ENCODE measurements at regions not wholly inside any gene's neighbourhood (a gene's known extent, or its start where the extent isn't known, plus 50 kb on each side); places are given as distances from the start of the nearest gene placed in this dataset.
"Not testable (repeated sequence)": the region's sequence is repeated elsewhere in the genome, so short reads cannot be mapped to it uniquely, and the experiment has no call there.

DNA sequence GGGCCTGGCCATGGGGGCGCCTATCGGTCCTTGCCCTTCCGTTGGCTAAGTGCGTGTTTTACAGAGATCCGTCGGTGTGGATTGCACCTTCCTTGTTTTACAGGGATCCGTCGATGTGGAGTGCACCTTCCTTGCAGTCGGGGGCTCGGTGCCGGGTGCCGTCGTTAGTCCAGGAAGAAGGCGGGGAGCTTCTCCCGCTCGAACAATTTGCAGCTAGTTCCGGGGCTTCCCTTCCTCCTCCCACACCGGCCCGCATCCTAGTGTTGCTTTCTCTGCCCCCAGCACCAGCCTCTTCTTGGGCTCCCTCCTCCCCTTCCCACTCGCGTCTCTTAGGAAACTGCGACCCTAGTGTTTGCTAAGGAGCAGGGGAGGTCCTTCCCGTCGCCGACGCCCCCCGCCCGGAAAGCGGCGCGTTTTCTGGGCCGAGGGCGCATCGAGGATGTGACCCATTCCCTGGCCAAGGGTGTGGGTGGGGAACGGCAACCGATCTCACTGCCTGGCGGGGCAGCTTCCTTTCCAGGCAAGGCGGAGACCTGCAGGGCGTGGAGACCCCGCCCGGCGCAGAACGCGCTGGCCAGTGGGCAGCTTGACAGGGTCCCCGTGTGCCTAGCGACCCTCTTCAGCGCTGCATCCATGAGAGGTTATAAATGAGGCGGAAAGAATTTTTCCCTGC is 75.7 kb upstream of the ZNF91 start:
- 20% methylated on average over 31 of the region's 48 CpGs for WGBS (ENCODE audit: insufficient coverage)
- Histone ChIP-seq H3K4me3 (ENCODE audit: control insufficient read depth in 1 of 2, extremely low read depth in 1 of 2, low read length in 1 of 2) (no peak overlapping the region), H3K36me3 (ENCODE audit: control insufficient read depth in 2 of 2, extremely low read depth in 1 of 2, insufficient read depth in 1 of 2, low read length in 1 of 2) (no peaks in the 10 kb centered on the region), H3K9me3 (peaks cover 4% of the 10 kb centered on the region), H3K27me3 (replicated peaks in 1 of 2; ENCODE audit: control insufficient read depth in 2 of 2, extremely low read depth in 1 of 2, insufficient read depth in 2 of 2, low read length in 1 of 2) (peaks cover 0 to 22% of the 10 kb centered on the region in 2 experiments), H3K4me1 (ENCODE audit: control insufficient read depth in 1 of 2, extremely low read depth in 1 of 2, insufficient read depth in 2 of 2, low read length in 2 of 2) (no peaks in the 10 kb centered on the region), H3K27ac (ENCODE audit: low read length) (no peak overlapping the region)
- Mint-ChIP-seq H3K36me3 (no peaks in the 10 kb centered on the region), H3K4me3 (no peak overlapping the region), H3K4me1 (no peaks in the 10 kb centered on the region), H3K9me3 (peaks cover 17 to 36% (median 21%) of the 10 kb centered on the region in 3 donors), H3K27ac (no peak overlapping the region), H3K27me3 (peaks cover 14 to 55% of the 10 kb centered on the region in 2 donors)
- ChIA-PET POLR2A (no interaction called here), CTCF (no interaction called here)
- ATAC-seq (replicated peaks in 1 of 4) (no peak), DNase-seq (no peak)

DNA sequence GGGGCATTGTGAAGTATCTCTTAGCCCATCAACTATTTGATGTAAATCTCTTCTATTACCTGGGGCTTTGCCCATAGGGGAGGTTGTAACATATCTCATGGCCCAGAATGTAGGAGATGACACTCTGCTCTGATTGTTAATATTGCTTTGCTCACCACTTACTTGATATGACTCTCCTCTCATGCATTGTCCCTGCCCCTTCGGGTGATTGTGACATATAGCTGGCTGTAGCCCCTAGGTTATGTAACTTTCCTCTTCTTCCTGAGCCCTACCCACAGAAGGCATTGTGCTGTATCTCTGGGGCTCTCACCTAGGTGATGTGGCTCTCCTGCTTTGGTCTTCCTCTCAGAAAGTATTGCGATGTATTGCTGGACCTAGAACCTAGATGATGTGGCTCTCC is 69.1 kb upstream of the ZNF91 start:
- POLR2A ChIA-PET; CTCF ChIA-PET; H3K4me3 ChIP-seq (ENCODE audit: control insufficient read depth in 1 of 2, extremely low read depth in 1 of 2, low read length in 1 of 2); H3K36me3 ChIP-seq (ENCODE audit: control insufficient read depth in 2 of 2, extremely low read depth in 1 of 2, insufficient read depth in 1 of 2, low read length in 1 of 2); H3K27ac Mint-ChIP-seq; H3K4me1 ChIP-seq (ENCODE audit: control insufficient read depth in 1 of 2, extremely low read depth in 1 of 2, insufficient read depth in 2 of 2, low read length in 2 of 2); ATAC-seq (replicated peaks in 1 of 4); H3K9me3 ChIP-seq; H3K27me3 ChIP-seq (replicated peaks in 1 of 2; ENCODE audit: control insufficient read depth in 2 of 2, extremely low read depth in 1 of 2, insufficient read depth in 2 of 2, low read length in 1 of 2); H3K4me3 Mint-ChIP-seq; H3K36me3 Mint-ChIP-seq; H3K4me1 Mint-ChIP-seq; DNase-seq; H3K27ac ChIP-seq (ENCODE audit: low read length); H3K27me3 Mint-ChIP-seq: not testable (repeated sequence)
- H3K9me3 Mint-ChIP-seq, result peaks cover 11 to 66% (median 16%) of the 10 kb centered on the region in 3 donors
- WGBS (ENCODE audit: insufficient coverage), result 100% methylated on average over 1 of the region's 2 CpGs

DNA sequence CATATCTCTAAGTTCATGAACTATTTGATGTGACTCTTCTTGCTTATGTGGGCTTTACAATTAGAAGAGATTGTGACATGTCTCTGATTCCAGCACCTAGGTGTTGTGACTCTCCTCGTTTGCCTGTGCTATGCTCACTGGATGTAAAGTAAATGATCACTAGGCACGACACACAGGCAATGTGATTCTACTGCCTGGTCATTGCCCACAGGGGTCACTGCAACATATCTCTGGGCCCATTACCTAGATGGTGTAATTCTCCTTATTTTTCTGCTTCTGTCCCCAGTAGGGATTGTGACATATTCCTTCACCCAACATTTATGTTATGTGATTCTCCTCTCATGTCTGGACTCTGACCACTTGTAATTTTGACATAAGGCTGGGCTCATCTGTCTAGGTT is 65.8 kb upstream of the ZNF91 start:
- Histone ChIP-seq H3K4me1 (ENCODE audit: control insufficient read depth in 1 of 2, extremely low read depth in 1 of 2, insufficient read depth in 2 of 2, low read length in 2 of 2) (no peaks in the 10 kb centered on the region), H3K9me3 (peaks cover 4% of the 10 kb centered on the region), H3K27me3 (replicated peaks in 1 of 2; ENCODE audit: control insufficient read depth in 2 of 2, extremely low read depth in 1 of 2, insufficient read depth in 2 of 2, low read length in 1 of 2) (no peaks in the 10 kb centered on the region), H3K36me3 (ENCODE audit: control insufficient read depth in 2 of 2, extremely low read depth in 1 of 2, insufficient read depth in 1 of 2, low read length in 1 of 2) (no peaks in the 10 kb centered on the region), H3K4me3 (ENCODE audit: control insufficient read depth in 1 of 2, extremely low read depth in 1 of 2, low read length in 1 of 2) (no peak overlapping the region), H3K27ac (ENCODE audit: low read length) (no peak overlapping the region)
- no peak overlapping the region for H3K27ac Mint-ChIP-seq
- CTCF ChIA-PET, result no interaction called here
- ATAC-seq (replicated peaks in 1 of 4) (no peak), DNase-seq (no peak)
- no peaks in the 10 kb centered on the region for H3K36me3 Mint-ChIP-seq
- POLR2A ChIA-PET, result no interaction called here
- H3K27me3 Mint-ChIP-seq, result no peaks in the 10 kb centered on the region
- H3K4me3 Mint-ChIP-seq, result no peak overlapping the region
- H3K9me3 Mint-ChIP-seq, result peaks cover 24 to 54% (median 25%) of the 10 kb centered on the region in 3 donors
- no peaks in the 10 kb centered on the region for H3K4me1 Mint-ChIP-seq
- 52% methylated on average over 2 of the region's 2 CpGs for WGBS (ENCODE audit: insufficient coverage)

DNA sequence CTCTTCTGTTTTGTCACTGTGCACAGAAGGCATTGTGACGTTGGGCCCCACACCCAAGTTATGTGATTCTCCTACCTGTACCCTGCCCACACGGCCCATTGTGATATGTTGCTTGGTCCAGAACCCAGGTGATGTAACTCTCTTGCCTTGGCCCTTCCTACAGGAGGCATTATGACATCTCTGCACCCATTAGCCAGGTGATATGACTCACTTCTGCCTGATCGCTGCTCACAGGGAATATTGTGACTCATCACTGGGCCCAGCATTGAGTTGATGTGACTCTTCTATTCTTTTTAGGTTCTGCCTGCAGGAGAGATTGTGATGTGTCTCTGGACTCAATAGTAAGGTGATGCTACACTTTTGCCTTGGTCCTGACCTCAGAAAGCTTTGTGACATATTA is 65.4 kb upstream of the ZNF91 start:
- 77% methylated on average over 2 of the region's 3 CpGs for WGBS (ENCODE audit: insufficient coverage)
- no peaks in the 10 kb centered on the region for H3K36me3 Mint-ChIP-seq
- ATAC-seq (replicated peaks in 1 of 4), result no peak
- Histone ChIP-seq H3K4me1 (ENCODE audit: control insufficient read depth in 1 of 2, extremely low read depth in 1 of 2, insufficient read depth in 2 of 2, low read length in 2 of 2) (no peaks in the 10 kb centered on the region), H3K4me3 (ENCODE audit: control insufficient read depth in 1 of 2, extremely low read depth in 1 of 2, low read length in 1 of 2) (no peak overlapping the region), H3K9me3 (peaks cover 4% of the 10 kb centered on the region), H3K36me3 (ENCODE audit: control insufficient read depth in 2 of 2, extremely low read depth in 1 of 2, insufficient read depth in 1 of 2, low read length in 1 of 2) (no peaks in the 10 kb centered on the region), H3K27me3 (replicated peaks in 1 of 2; ENCODE audit: control insufficient read depth in 2 of 2, extremely low read depth in 1 of 2, insufficient read depth in 2 of 2, low read length in 1 of 2) (no peaks in the 10 kb centered on the region), H3K27ac (ENCODE audit: low read length) (no peak overlapping the region)
- DNase-seq, result no peak
- no peaks in the 10 kb centered on the region for H3K4me1 Mint-ChIP-seq
- POLR2A ChIA-PET, result no interaction called here
- peaks cover 24 to 50% (median 25%) of the 10 kb centered on the region in 3 donors for H3K9me3 Mint-ChIP-seq
- no peak overlapping the region for H3K4me3 Mint-ChIP-seq
- CTCF ChIA-PET, result no interaction called here
- H3K27me3 Mint-ChIP-seq, result no peaks in the 10 kb centered on the region
- no peak overlapping the region for H3K27ac Mint-ChIP-seq

Measured in T-cell (primary cell).